H9 (cell line): ENCODE measurements at regions not wholly inside any gene's neighbourhood (a gene's known extent, or its start where the extent isn't known, plus 50 kb on each side); places are given as distances from the start of the nearest gene placed in this dataset.
A peak's percentile ranks its signal among the peaks of the same experiment; 100 is the strongest.

Experiments
- DNase-seq: peaks from one replicate; pipeline ENCODE4 v3.0.0-alpha.2; 2017
- H2AFZ ChIP-seq: one replicate; pipeline ENCODE4 v1.6.1; 2013; ENCODE audit warnings: mild to moderate bottlenecking, low read length, control low read depth, moderate library complexity
- H2AK5ac ChIP-seq: 2 replicates; pipeline ENCODE4 v1.6.1; 2013; ENCODE audit warnings: low read length, control low read depth, mixed read lengths; ENCODE audit not compliant: insufficient read length
- H2BK120ac ChIP-seq: one replicate; pipeline ENCODE4 v1.6.1; 2013; ENCODE audit warnings: low read depth, mild to moderate bottlenecking, low read length, control low read depth, inconsistent platforms; ENCODE audit not compliant: poor library complexity, severe bottlenecking
- H2BK12ac ChIP-seq: 2 replicates; pipeline ENCODE4 v1.6.1; 2013; ENCODE audit warnings: low read length, control low read depth, mixed read lengths, low read depth; ENCODE audit not compliant: insufficient read length
- H2BK15ac ChIP-seq: 2 replicates; pipeline ENCODE4 v1.6.1; 2013; ENCODE audit warnings: low read depth, low read length, control low read depth
- H2BK20ac ChIP-seq: one replicate; pipeline ENCODE4 v1.6.1; 2013; ENCODE audit warnings: low read depth, mild to moderate bottlenecking, low read length, control low read depth, inconsistent platforms; ENCODE audit not compliant: poor library complexity, severe bottlenecking
- H2BK5ac ChIP-seq: 2 replicates; pipeline ENCODE4 v1.6.1; 2013; ENCODE audit warnings: low read length, control low read depth, mixed read lengths; ENCODE audit not compliant: insufficient read length
- H3K14ac ChIP-seq: 2 replicates; pipeline ENCODE4 v1.6.1; 2013; ENCODE audit warnings: low read length, control low read depth; ENCODE audit not compliant: insufficient read depth
- H3K18ac ChIP-seq: 2 replicates; pipeline ENCODE4 v1.6.1; 2013; ENCODE audit warnings: low read depth, mild to moderate bottlenecking, mixed read lengths, low read length, control low read depth; ENCODE audit not compliant: insufficient read length
- H3K23ac ChIP-seq: 2 replicates; pipeline ENCODE4 v1.6.1; 2013; ENCODE audit warnings: low read length, control low read depth, mixed read lengths, low read depth; ENCODE audit not compliant: insufficient read length
- H3K23me2 ChIP-seq: 2 replicates; pipeline ENCODE4 v1.6.1; 2013; ENCODE audit warnings: low read depth, mild to moderate bottlenecking, mixed read lengths, low read length, control low read depth; ENCODE audit not compliant: insufficient read length, poor library complexity, severe bottlenecking
- H3K27ac ChIP-seq: 2 replicates; pipeline ENCODE4 v1.5.1; 2013; ENCODE audit warnings: low read length, control low read depth, mixed read lengths, low read depth; ENCODE audit not compliant: insufficient read length
- H3K27me3 ChIP-seq: 2 replicates; pipeline ENCODE4 v1.6.1; 2013; ENCODE audit warnings: low read length, control low read depth, inconsistent platforms; ENCODE audit not compliant: insufficient read depth
- H3K4ac ChIP-seq: 2 replicates; pipeline ENCODE4 v1.6.1; 2013; ENCODE audit warnings: low read depth, mild to moderate bottlenecking, control low read depth, inconsistent platforms, low read length, moderate library complexity
- H3K4me1 ChIP-seq: 2 replicates; pipeline ENCODE4 v1.6.1; 2013; ENCODE audit warnings: low read length, control low read depth, inconsistent platforms; ENCODE audit not compliant: insufficient read depth
- H3K4me2 ChIP-seq: 2 replicates; pipeline ENCODE4 v1.6.1; 2013; ENCODE audit warnings: low read length, control low read depth, mixed read lengths; ENCODE audit not compliant: insufficient read length, insufficient read depth
- H3K56ac ChIP-seq: 2 replicates; pipeline ENCODE4 v1.6.1; 2013; ENCODE audit warnings: low read depth, mild to moderate bottlenecking, mixed read lengths, low read length, control low read depth; ENCODE audit not compliant: insufficient read length
- H3K79me1 ChIP-seq: 2 replicates; pipeline ENCODE4 v1.6.1; 2013; ENCODE audit warnings: low read depth, mild to moderate bottlenecking, moderate library complexity, low read length, control low read depth, inconsistent platforms; ENCODE audit not compliant: insufficient read depth, poor library complexity, severe bottlenecking
- H3K79me2 ChIP-seq: 2 replicates; pipeline ENCODE4 v1.6.1; 2013; ENCODE audit warnings: low read length, control low read depth, inconsistent platforms; ENCODE audit not compliant: insufficient read depth
- H3K9ac ChIP-seq: 2 replicates; pipeline ENCODE4 v1.6.1; 2013; ENCODE audit warnings: low read length, control low read depth, mixed read lengths; ENCODE audit not compliant: insufficient read length; ENCODE audit errors: extremely low read depth
- H3K9me3 ChIP-seq: one replicate; pipeline ENCODE4 v1.6.1; 2013; ENCODE audit warnings: low read depth, low read length, inconsistent platforms; ENCODE audit not compliant: control insufficient read depth
- H3T11ph ChIP-seq: one replicate; pipeline ENCODE4 v1.6.1; 2013; ENCODE audit warnings: mild to moderate bottlenecking, low read length, control low read depth, inconsistent platforms
- H4K20me1 ChIP-seq: one replicate; pipeline ENCODE4 v1.6.1; 2013; ENCODE audit not compliant: control insufficient read depth, insufficient read length, insufficient read depth
- H4K5ac ChIP-seq: 2 replicates; pipeline ENCODE4 v1.6.1; 2013; ENCODE audit warnings: low read depth, mild to moderate bottlenecking, mixed read lengths, low read length, control low read depth; ENCODE audit not compliant: insufficient read length
- H4K8ac ChIP-seq: replicated peaks from 2 replicates; pipeline ENCODE4 v1.6.1; 2013; ENCODE audit warnings: low read length, control low read depth, mixed read lengths, low read depth; ENCODE audit not compliant: insufficient read length
- H4K91ac ChIP-seq: 2 replicates; pipeline ENCODE4 v1.6.1; 2013; ENCODE audit warnings: low read depth, mild to moderate bottlenecking, moderate library complexity, mixed read lengths, low read length, control low read depth; ENCODE audit not compliant: insufficient read length
- H3K27ac Mint-ChIP-seq, 3 experiments: 2 replicates in 2 of 3; 3 replicates in 1 of 3; pipeline ENCODE4 v1.8.0; 2020 to 2021; ENCODE audit warnings: mixed read lengths in 3 of 3, mild to moderate bottlenecking in 1 of 3, moderate library complexity in 1 of 3
- H3K27me3 Mint-ChIP-seq: 2 replicates; pipeline ENCODE4 v1.8.0; 2021; ENCODE audit warnings: low read depth, mild to moderate bottlenecking, moderate library complexity, mixed read lengths
- H3K36me3 Mint-ChIP-seq, 3 experiments: 2 replicates in 2 of 3; 3 replicates in 1 of 3; pipeline ENCODE4 v1.8.0; 2020 to 2021; ENCODE audit warnings: low read depth in 3 of 3, mixed read lengths in 3 of 3; ENCODE audit not compliant: insufficient read depth in 1 of 3
- H3K4me1 Mint-ChIP-seq, 2 experiments: 2 replicates each; pipeline ENCODE4 v1.8.0; 2020; ENCODE audit warnings: mixed read lengths in 2 of 2
- H3K4me3 Mint-ChIP-seq, 2 experiments: 2 replicates in 1 of 2; 3 replicates in 1 of 2; pipeline ENCODE4 v1.8.0; 2020 to 2021; ENCODE audit warnings: mild to moderate bottlenecking in 2 of 2, mixed read lengths in 2 of 2, moderate library complexity in 1 of 2
- H3K9me3 Mint-ChIP-seq, 2 experiments: 2 replicates in 1 of 2; 3 replicates in 1 of 2; pipeline ENCODE4 v1.8.0; 2020; ENCODE audit warnings: mild to moderate bottlenecking in 2 of 2, mixed read lengths in 2 of 2, moderate library complexity in 1 of 2
- CTCF ChIP-seq: fragments of 200-600 bp; sonication (generic); conservative IDR thresholded peaks from 3 replicates; pipeline ENCODE4 v1.8.0; 2021; ENCODE audit warnings: antibody characterized with exemption, mild to moderate bottlenecking
- WGBS: extraction: QIAGEN DNeasy Blood & Tissue Kit; methylation state at CpG from one replicate; pipeline ENCODE4 v1.1.7; 2013; ENCODE audit warnings: missing lambda C conversion rate, low lambda C conversion rate, mixed read lengths; ENCODE audit not compliant: insufficient read length; ENCODE audit errors: extremely low coverage; 5-methylcytosine and 5-hydroxymethylcytosine counted together

- DNase-seq: peak; percentile 45
- Histone ChIP-seq H3K23me2 (no peaks in the 10 kb centered on the region), H2AK5ac (no peak overlapping the region), H4K91ac (no peak overlapping the region), H4K8ac (no peak overlapping the region), H2BK120ac (no peak overlapping the region), H3K27ac (no peak overlapping the region), H2BK12ac (no peak overlapping the region), H3K27me3 (no peaks in the 10 kb centered on the region), H3K18ac (no peak overlapping the region), H3K79me2 (no peaks in the 10 kb centered on the region), H4K20me1 (no peaks in the 10 kb centered on the region), H3K14ac (no peak overlapping the region), H3K4me1 (no peaks in the 10 kb centered on the region; the same call in 1 of the 2 replicates), H3K23ac (no peak overlapping the region), H2BK20ac (no peak overlapping the region), H4K5ac (no peak overlapping the region), H3K9ac (no peak overlapping the region), H3K79me1 (no peaks in the 10 kb centered on the region), H3K4me2 (no peak overlapping the region), H3T11ph (no peak overlapping the region), H2BK15ac (no peak overlapping the region), H3K9me3 (no peaks in the 10 kb centered on the region), H3K56ac (no peak overlapping the region), H2BK5ac (no peak overlapping the region), H2AFZ (peak overlapping the region; percentile 61), H3K4ac (no peak overlapping the region)
- WGBS: no CpG with 5 or more reads among the region's 4 CpGs
- H3K27ac Mint-ChIP-seq: peak overlapping the region in 1 of 3 experiments; percentile 35; a peak in 1 of 7 replicates
- H3K27me3 Mint-ChIP-seq: no peaks in the 10 kb centered on the region
- no peaks in the 10 kb centered on the region for H3K36me3 Mint-ChIP-seq
- H3K4me3 Mint-ChIP-seq: no peak overlapping the region
- H3K9me3 Mint-ChIP-seq: no peaks in the 10 kb centered on the region
- H3K4me1 Mint-ChIP-seq: peaks cover 41 to 45% of the 10 kb centered on the region in 2 experiments
- TF ChIP-seq CTCF: peak; percentile 43; the same call in 2 of the 3 replicates
Observed at GRCh38 chr5:103393101-103393754, 134.7 kb downstream of the MACIR start.
